Left renal pelvis (tissue), 4 donors: ENCODE measurements at regions not wholly inside any gene's neighbourhood (a gene's known extent, or its start where the extent isn't known, plus 50 kb on each side); places are given as distances from the start of the nearest gene placed in this dataset.

Experiments
- DNase-seq, 4 donors: peaks; one replicate each; pipeline ENCODE4 v3.0.0-alpha.2; 2013; ENCODE audit warnings: low read depth in 4 of 4, low spot score in 3 of 4

- no peak for DNase-seq
Measured at GRCh38 chr5:30000231-30000630, 1193.3 kb upstream of the CDH6 start.

- no peak for DNase-seq
Measured at GRCh38 chr5:29995154-29995553, 1198.3 kb upstream of the CDH6 start.

- no peak for DNase-seq
Measured at GRCh38 chr5:29994519-29994918, 1199.0 kb upstream of the CDH6 start.

- DNase-seq = no peak
Measured at GRCh38 chr5:29993286-29993685, 1200.2 kb upstream of the CDH6 start.

GRCh38 chr5:29992248-29992647 lies 1201.2 kb upstream of the CDH6 start:
- DNase-seq = no peak

- DNase-seq = no peak
Measured at GRCh38 chr5:29990681-29991080, 1202.8 kb upstream of the CDH6 start.

- DNase-seq = no peak
Measured at GRCh38 chr5:29984156-29984540, 1209.3 kb upstream of the CDH6 start.

- DNase-seq = no peak
Measured at GRCh38 chr5:29983528-29984155, 1209.8 kb upstream of the CDH6 start.

- DNase-seq = no peak
Measured at GRCh38 chr5:29982457-29982856, 1211.0 kb upstream of the CDH6 start.

- DNase-seq = no peak
Measured at GRCh38 chr5:29972597-29972996, 1220.9 kb upstream of the CDH6 start.

- DNase-seq = no peak
Measured at GRCh38 chr5:29963956-29964355, 1229.5 kb upstream of the CDH6 start.

GRCh38 chr5:29960323-29960722 lies 1233.2 kb upstream of the CDH6 start:
- no peak for DNase-seq

- DNase-seq = no peak
Measured at GRCh38 chr5:29950416-29951145, 1242.9 kb upstream of the CDH6 start.

GRCh38 chr5:29949301-29949872 lies 1244.1 kb upstream of the CDH6 start:
- no peak for DNase-seq

- no peak for DNase-seq
Measured at GRCh38 chr5:29944327-29944726, 1249.2 kb upstream of the CDH6 start.

GRCh38 chr5:29942089-29942488 lies 1251.4 kb upstream of the CDH6 start:
- DNase-seq = no peak

- no peak for DNase-seq
Measured at GRCh38 chr5:29939988-29940387, 1253.5 kb upstream of the CDH6 start.

- DNase-seq = no peak
Measured at GRCh38 chr5:29935371-29935770, 1258.1 kb upstream of the CDH6 start.

GRCh38 chr5:29930316-29930715 lies 1263.2 kb upstream of the CDH6 start:
- no peak for DNase-seq

- DNase-seq = no peak
Measured at GRCh38 chr5:29924107-29924506, 1269.4 kb upstream of the CDH6 start.

GRCh38 chr5:29905626-29906353 lies 1287.7 kb upstream of the CDH6 start:
- no peak for DNase-seq

GRCh38 chr5:29902859-29903258 lies 1290.6 kb upstream of the CDH6 start:
- no peak for DNase-seq
